Limb (tissue), 2 donors: ENCODE measurements at regions not wholly inside any gene's neighbourhood (a gene's known extent, or its start where the extent isn't known, plus 50 kb on each side); places are given as distances from the start of the nearest gene placed in this dataset.
"Not testable (repeated sequence)": the region's sequence is repeated elsewhere in the genome, so short reads cannot be mapped to it uniquely, and the experiment has no call there.

Experiments used
- DNase-seq, 2 donors: peaks; one replicate each; pipeline ENCODE4 v3.0.0-alpha.2; 2016; ENCODE audit errors: extremely low spot score in 2 of 2

DNA sequence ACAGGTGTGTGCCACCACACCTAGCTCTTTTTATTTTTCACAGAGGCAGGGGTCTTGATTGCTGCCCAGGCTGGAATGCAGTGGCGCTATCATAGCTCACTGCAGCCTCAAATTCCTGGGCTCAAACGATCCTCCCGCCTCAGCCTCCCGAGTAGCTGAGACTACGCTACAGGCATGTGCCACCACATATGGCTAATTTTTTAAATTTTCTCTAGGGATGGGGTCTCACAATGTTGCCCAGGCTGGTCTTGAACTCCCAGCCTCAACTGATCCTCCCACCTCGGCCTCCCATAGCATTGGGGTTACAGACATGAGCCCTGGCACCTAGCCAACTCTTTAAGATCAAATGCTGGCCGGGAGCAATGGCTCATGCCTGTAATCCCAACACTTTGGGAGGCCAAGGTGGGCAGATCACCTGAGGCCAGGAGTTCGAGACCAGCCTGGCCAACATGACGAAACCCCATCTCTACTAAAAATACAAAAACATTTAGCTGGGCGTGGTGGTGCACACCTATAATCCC, 50.6 kb upstream of the MYL10 start:
- not testable (repeated sequence) for DNase-seq

DNA sequence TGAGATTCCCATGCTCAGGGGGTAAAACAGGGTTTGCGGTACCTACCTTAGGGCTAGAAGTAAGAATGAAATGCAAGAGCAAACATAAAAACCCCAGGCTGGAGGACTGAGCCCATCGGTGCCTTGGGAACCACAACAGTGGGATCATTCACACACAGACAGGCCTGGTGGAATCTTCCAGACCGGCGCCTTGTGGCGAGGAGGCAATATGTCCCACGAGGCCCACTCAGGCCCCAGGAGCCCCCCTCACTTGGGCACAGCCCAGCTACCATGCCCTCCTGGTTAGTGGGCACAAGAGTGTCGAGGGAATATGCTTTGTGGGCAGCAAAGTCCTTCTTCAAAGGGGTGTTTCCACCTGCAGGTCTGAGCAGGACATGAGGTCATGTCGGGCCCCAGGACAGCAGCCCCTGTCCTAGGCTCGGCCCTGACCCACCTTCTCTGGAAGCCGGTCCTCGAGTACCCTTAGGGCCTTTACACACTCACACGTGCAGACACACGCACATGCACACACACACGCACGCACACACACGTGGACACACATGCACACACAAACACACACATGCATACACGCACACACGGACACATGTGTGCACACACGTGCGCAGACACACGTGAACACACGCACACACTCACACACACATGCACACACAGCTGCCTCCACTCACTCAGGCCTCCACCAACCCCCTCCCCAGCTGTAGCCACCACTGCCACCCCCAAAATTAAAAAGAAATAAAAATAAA, 51.5 kb upstream of the MYL10 start:
- DNase-seq: no peak

DNA sequence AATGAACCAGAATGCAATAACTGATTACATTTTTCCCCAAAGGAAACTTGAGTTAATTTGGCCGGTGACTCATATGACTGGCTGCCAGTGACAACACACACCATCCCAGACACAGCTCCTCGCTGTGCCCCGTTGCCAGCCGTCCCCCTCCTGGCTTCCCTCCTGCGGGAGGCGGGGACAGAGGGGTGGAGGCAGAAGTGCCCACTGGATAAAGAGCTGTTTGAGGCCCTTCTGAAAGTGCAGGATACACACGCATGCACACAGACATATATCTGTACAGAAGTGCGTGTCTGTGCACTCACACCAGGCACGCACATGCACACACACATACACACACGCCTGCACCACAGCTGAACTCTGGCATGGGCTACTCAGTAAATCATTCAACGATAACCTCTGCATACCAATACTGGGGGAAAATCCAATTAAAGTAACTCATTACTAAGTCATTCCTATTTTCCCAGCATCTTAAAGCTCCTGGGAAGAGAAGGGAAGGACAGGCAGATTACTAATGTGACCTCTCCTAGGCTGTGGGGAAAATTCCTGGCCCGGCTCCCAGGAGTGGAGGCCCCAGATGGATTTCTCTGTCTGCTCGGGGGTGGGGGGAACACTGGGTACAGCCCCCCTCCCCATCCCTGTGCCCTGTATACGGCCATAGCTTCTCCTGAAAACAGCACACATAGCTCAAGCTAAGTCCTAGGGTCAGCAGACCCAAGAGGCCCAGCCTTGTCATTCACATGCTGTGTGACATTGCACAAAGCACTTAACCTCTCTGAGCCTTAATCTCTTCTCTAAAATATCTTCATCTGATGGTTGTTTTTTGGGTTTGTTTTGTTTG, 52.3 kb upstream of the MYL10 start:
- peak; percentile 51 to 69 for DNase-seq

DNA sequence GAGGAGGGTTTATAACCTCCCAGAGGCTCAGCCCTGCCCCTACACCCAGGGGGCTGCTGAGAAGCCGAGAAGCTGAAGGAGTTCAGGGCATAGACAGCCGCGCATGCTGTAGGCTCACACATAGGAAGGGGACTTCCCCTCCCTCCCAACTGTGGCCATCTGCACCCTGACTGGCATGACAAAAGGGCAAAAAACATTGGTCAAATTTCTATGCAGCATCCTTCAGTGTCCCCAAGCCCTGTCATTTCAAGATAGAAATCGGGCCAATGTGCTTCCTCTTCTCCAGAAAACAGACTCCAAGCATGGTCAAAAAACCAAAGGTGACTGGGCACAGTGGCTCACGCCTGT, 55.9 kb upstream of the MYL10 start:
- DNase-seq: no peak

DNA sequence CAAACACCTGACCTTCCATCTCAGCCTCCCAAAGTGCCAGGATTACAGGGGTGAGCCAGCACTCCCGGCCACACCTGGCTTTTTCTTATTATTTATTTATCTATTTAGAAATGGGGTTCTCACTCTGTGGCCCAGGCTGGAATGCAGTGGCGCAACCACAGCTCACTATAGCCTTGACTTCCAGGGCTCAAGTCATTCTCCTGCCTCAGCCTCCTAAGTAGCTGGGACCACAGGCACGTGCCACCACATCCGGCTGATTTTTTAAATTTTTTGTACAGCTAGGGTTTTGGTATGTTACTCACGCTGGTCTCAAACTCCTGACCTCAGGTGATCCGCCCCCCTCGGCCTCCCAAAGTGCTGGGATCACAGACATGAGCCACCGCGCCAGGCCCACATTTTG, 56.9 kb upstream of the MYL10 start:
- DNase-seq: no peak

DNA sequence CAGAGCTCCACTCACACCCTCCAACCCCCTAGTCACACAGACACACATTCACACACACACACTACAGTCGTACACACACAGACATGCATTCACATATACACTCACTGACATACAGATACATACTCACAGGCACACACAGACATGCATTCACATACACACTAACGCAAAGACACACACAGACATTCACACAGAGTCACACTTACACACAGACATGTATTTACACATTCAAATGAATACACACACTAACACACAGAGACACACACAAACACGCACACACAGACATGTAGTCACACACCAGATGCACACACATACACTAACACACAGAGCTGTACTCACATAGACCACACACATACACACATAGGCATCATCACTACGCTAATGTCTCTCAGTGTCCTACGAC, 58.0 kb upstream of the MYL10 start:
- no peak for DNase-seq

DNA sequence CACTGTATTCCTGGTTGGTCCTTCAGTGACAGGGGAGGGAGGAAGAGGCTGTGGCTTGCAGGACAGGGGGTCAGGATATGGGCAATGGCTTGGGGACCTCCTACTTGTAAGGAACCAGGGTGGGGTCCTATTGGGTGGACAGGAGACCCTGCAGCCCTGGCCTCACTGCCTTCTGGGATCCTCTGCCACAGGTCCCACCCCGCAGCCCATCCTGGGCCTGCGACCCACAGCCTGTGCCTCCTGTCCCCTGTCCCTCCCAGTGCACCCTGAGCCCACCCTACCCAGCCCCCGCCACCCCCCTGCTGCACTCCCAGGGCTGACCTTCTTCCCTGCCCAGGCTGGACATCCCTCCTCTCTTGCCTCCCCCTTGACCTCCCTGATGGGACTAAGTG, 58.7 kb upstream of the MYL10 start:
- DNase-seq: no peak

DNA sequence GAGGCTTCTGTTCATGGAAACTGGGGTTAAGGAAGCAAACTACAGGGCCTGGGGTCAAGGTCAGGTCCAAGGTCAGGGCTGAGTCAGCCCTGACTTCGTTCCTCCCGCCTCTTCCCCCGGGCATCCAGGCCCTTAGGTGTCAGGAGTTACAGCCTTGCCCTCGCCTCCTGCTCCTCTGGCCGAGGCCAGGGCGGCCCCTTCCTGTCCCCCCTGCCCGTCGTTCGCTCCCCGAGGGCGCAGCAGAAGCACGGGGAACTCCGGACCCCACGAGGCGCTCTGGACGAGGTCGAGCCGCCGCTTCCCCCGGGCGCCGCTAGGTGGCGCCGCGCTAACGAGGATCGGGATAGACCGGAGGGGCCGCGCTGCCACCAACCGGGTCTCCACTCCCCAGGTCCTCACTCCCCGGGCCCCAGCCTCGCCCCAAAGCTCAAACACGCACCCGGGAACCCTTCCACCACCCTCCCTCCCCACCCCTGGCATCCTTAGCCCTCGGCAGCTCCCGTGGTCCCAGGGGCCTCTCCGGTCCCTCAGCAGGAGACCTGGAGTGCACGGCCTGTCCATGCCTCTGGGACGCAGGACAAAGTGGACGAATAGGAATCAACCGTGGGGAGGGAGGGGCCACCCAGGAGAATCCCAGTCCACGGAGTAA, 59.2 kb upstream of the MYL10 start:
- DNase-seq: peak; percentile 58 to 92

DNA sequence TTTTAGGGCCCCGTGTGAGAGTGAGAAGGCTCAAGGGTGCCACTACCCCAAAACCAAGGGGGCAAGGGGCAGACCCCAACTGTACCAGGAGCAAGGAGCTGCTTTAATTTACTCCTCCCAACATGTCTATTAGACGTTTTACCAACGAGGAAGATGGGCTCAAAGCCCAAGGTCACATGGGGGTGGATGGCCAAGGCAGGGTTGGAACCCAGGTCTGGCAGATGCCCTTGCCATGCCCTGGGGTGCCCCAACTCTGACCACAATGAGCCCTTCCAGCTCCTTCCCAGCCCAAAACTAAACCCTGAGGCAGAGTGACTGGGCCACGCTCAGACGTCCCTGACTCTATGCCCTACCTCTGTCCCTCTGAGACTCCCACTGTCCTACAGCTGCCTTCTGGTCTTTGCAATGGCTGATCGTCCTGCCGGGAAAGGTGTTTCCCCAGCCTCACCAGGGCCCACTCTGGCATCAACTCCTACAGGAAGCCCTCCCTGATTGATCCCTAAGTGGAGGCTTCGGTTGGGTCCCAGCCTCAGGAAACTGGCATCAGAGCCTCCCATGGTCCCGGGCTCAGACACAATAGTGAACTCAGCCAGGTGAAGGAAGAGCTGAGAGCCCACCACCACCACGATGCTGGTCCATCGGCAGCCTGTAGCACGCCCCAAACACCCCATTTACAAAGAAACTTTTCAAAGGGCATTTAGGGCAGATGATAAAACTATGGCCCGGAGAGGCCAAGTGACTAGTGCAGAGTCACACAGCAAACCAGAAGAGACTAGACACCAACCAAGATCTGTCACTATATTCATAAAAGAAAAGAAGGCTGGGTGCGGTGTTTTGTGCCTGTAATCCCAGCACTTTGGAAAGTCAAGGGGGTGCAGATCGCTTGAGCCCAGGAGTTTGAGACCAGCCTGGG, 60.2 kb upstream of the MYL10 start:
- no peak for DNase-seq

DNA sequence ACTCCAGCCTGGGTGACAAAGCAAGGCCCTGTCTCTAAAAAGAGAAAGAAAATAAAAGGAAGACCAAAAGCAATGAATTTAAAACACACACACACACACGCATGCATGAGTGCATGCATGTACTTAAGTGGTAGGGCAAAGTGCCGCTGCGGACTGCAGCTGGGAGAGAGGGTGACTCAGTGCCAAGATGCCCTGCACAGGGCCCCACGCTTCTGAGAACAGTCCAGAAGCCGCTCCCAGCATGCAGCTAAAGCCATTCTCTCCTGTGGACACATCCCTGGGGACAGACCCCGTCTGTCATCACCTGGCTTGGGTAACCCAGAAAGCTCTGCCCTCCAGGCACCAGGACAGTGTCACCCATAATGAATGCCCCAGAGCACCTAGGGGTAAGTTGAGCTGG, 61.0 kb upstream of the MYL10 start:
- no peak for DNase-seq

DNA sequence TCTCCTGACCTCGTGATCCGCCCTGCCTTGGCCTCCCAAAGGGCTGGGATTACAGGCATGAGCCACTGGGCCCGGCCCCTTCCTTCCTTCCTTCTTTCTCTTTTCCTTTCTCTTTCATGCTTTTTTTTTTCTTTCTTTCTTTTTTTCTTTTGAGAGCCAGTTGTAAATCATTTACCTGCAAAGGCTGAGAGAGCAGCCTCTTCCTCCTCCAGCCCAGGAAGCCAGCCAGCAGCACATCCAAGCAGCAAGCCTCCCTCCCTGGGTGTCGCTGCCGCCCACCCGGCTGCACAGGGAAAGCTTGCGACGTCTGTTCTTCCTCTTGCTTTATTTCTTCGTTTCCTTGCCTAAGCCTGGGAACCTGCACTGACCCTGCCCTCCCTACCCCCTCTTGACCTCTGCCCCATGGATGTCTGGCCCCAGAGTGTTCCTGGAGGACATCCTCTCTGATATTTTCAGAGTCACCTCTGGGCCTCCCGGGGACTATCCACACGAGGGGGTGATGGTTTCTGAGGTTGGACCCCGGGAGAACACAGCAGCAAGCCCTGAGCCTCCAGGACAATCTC, 62.8 kb upstream of the MYL10 start:
- DNase-seq: no peak

DNA sequence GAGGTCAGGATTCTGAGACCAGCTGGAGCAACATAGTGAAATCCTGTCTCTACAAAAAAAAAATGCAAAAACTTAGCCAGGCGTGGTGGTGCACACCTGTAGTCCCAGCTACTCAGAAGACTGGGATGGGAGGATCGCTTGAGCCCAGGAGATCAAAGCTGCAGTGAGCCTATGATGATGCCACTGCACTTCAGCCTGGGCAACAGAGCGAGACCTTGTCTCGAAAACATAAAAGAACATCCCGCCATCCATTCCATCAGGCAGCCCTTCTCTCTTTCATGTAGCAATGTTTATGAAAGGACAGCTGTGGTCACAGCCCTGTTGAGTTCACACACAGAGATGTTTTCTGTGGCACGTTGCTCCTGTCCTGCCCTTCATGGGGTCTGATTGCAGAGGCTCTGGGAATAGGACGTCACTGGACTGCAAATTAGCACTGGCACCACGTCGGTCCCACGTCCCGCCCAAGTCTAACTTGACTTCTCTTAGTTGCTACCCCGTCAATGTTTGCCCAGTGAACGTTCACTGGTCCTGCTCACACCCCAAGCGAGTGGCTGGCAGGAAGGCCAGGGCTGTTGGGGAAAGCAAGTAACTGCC, 64.5 kb upstream of the MYL10 start:
- DNase-seq: no peak

DNA sequence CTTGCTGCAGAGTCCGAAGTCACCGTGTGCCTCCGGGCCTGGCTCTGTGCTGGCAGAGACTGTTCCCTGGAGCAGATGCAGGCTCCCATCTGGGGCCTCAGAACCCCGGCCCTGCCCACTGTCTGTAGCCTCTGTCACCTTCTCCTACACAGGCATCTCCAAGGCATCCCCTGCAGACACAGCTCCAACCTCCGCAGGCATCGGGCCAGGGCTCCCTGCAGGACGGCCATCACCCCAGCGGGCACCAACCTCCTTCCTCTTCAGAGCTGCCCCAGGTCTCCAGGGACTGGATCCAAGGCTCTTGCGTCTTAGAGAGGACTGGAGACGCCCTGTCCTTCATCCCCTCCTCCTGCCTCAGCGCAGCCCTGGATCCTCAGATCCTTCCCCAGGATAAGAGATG, 69.9 kb upstream of the MYL10 start:
- DNase-seq: no peak

DNA sequence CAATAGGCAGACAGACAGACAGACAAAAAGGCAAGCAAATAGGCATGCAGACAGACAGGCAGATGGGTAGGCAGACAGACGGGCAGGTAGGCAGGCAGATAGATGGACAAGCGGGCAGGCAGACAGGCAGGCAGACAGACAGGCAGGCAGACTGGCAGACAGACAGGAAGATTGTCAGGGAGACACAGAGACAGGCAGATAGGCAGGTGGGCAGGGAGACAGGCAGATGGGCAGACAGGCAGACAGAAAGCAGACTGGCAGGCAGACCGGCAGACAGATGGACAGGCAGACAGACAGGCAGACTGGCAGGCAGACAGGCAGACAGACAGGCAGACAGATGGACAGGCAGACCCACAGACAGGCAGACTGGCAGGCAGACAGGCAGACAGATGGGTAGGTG, 70.3 kb upstream of the MYL10 start:
- no peak for DNase-seq

DNA sequence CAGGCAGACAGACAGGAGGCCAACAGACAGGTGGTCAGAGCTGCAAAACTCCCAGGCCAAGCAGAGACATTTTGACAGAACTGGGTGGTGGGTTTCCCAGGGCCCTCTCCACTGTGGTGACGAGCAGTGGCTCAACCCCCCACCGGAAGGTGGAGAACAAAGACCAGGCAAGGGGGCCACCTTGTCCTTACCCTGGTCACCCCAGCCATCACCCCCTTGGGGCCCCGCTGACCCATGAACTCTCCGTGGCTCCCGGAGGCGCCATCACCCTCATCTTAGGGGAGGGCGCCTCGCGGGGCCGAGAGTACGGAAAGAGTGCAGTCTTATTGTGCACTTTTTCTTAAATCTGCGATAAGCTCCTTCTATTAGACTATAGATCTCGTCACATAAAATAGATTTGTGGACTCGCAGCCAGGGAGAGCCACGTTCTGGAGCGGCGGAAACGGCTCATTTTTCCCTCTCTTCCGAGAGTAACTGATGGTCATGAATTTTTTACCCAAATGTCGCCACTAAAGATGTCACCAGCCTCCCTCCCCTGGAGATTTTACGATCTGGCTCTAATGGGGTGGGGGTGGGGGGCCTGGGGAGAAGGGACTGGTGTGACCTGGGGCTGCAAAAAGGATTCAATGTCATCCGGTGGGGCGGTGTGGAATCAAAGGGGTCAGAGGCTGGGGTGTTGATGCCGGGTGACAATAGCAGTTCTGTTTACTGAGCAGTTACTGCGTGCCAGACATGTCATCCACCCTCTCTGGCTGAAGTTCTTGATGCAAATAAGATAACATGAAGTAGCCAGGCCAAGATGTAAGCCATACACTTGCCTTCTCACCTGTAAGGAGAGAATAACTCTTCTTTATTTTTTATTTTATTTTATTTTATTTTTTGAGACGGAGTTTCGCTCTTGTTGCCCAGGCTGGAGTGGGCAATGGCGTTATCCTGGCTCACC, 71.1 kb upstream of the MYL10 start:
- no peak for DNase-seq

DNA sequence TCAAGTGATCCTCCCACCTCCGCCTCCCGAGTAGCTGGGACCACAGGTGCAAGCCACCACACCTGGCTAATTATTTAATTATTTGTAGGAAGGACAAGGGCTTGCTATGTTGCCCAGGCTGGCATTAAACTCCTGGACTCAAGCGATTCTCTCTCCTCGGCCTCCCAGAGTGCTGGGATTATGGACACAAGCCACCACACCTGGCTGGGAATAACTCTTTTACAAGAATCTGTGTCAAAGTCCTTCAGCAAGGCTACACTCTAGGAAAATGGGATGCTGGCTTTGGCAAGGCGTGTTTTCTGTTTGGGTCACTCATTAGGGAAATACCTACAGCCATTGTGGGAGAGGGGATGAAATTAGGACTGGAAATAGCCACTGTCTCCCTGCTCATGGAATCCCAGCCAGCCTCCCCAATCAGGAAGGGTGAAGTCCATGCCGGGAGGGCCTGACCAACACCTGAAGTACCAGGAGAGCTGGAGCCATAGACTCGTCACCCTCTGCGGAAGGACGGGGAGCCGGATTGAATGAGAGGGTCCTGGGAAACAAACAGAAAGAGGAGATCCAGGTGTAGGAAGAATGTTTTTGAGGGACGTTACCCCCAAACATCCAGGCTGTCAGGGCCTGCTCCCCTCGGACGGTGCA, 72.2 kb upstream of the MYL10 start:
- no peak for DNase-seq

DNA sequence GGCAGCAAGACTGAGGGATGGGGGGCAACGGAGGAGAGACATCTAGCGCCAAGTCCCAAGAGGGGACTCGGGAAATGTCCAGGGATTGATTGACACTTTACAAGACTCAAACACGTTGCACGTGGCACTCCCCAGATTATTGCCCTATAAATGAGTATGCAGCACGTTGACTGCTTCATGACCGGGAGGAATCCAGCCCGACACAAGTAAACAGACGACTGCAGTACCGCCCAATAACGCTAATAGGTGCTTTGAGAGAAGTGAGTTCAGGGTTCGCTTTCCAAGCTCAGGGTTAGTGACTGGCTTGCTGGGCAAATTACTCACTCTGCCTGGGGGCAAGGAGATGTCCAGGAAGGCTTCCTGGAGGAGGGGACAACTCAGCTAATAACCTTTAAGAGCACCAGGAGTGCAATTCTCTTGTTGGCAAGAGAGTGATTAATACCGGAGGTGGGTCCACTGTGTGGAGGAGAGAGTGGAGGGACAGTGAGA, 73.3 kb upstream of the MYL10 start:
- no peak for DNase-seq

DNA sequence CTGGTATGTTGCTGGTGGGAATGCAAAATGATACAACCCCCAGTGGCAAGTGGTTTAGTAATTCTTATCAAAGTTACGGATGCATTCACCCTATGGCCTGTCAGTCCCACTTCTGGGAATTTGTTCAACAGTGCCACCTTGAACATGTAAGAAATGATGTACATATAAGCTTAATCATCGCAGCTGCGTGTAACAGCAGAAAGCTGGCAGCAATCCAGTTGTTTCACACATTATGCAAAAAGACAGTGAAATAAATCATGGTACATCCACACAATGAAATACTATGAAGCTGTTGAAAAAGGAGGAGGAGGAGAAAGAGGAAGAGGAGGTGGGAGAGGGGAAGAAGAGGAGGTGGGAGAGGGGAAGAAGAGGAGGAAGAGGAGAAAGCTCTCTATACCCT, 76.2 kb upstream of the MYL10 start:
- no peak for DNase-seq

DNA sequence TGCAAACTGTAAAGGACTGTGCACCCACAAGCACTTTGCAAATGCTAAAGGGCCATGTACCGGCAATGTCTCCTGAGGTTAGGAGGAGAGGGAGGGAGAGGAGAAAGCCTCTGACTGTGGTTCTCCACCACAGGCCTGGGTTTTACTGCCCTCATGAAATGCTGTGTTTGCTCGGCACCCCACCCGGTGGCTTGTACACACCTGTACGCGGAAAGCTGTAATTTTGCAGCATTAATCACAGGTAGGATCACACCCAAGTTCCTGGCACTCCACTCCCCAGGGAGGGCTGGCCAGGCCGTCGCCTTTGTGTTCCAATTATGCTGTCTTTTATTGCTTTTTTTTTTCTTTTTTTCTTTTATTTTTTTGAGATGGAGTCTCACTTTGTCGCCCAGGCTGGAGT, 78.5 kb upstream of the MYL10 start:
- DNase-seq: no peak
